Upper lobe of right lung (tissue), 1 donor: ENCODE measurements at regions not wholly inside any gene's neighbourhood (a gene's known extent, or its start where the extent isn't known, plus 50 kb on each side); places are given as distances from the start of the nearest gene placed in this dataset.
"Not testable (repeated sequence)": the region's sequence is repeated elsewhere in the genome, so short reads cannot be mapped to it uniquely, and the experiment has no call there.

Source experiments
- ATAC-seq: fragments of 200-7000 bp; cut with Tn5 transposase; one replicate; pipeline ENCODE4 v1.9.1; 2020; ENCODE audit warnings: mild to moderate bottlenecking, moderate library complexity
- DNase-seq: peaks from one replicate; pipeline ENCODE4 v3.0.0-alpha.2; 2020
- H3K27ac ChIP-seq: fragments of 200-600 bp; one replicate; pipeline ENCODE4 v1.8.0; 2022
- H3K27me3 ChIP-seq: fragments of 200-600 bp; one replicate; pipeline ENCODE4 v1.8.0; 2022; ENCODE audit warnings: mild to moderate bottlenecking
- H3K36me3 ChIP-seq: fragments of 200-600 bp; one replicate; pipeline ENCODE4 v1.8.0; 2022
- H3K4me1 ChIP-seq: fragments of 200-600 bp; one replicate; pipeline ENCODE4 v1.8.0; 2022
- H3K4me3 ChIP-seq: fragments of 200-600 bp; one replicate; pipeline ENCODE4 v1.8.0; 2022; ENCODE audit warnings: mild to moderate bottlenecking
- H3K9me3 ChIP-seq: fragments of 200-600 bp; one replicate; pipeline ENCODE4 v1.8.0; 2022
- intact Hi-C: fragments of 100-400 bp; cut with DNase I; formaldehyde crosslinking; loops from one replicate; pipeline ENCODE4 v1.11.0; 2022
- TF ChIP-seq, protein P1 (sequence below): fragments of 200-600 bp; IDR thresholded peaks from one replicate; pipeline ENCODE4 v1.8.0; 2022; ENCODE audit warnings: antibody characterized with exemption
- donor health status: DM: no; HTN: yes; CAD: no; lungs with severe emphysema.

DNA sequence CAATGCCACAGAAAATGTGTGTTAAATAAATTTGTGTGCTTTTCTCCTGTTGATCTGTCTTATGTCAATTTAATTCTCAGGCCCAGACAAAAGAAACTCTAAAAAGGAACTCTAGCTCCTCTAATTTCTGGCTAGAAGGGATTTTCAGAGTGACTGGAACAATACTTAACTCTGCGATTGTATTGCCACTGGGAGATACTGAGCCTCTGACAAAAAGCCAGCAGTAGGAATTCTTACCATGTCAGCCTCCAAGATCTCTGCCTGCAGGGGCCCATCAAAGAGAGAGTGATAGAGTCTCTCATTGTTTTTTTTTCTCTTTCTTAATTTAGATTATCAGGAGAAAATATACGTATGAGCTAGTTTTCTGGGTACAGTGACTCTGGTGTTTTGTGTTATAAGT is 1165.7 kb downstream of the BRINP3 start:
- Histone ChIP-seq H3K9me3 (no peaks in the 10 kb centered on the region), H3K4me3 (no peak overlapping the region), H3K4me1 (no peaks in the 10 kb centered on the region), H3K36me3 (no peaks in the 10 kb centered on the region), H3K27me3 (no peaks in the 10 kb centered on the region), H3K27ac (no peak overlapping the region)
- DNase-seq (no peak), ATAC-seq (no peak)
- TF ChIP-seq, protein P1, sequence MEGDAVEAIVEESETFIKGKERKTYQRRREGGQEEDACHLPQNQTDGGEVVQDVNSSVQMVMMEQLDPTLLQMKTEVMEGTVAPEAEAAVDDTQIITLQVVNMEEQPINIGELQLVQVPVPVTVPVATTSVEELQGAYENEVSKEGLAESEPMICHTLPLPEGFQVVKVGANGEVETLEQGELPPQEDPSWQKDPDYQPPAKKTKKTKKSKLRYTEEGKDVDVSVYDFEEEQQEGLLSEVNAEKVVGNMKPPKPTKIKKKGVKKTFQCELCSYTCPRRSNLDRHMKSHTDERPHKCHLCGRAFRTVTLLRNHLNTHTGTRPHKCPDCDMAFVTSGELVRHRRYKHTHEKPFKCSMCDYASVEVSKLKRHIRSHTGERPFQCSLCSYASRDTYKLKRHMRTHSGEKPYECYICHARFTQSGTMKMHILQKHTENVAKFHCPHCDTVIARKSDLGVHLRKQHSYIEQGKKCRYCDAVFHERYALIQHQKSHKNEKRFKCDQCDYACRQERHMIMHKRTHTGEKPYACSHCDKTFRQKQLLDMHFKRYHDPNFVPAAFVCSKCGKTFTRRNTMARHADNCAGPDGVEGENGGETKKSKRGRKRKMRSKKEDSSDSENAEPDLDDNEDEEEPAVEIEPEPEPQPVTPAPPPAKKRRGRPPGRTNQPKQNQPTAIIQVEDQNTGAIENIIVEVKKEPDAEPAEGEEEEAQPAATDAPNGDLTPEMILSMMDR = no peak
- intact Hi-C loops = no loop called here

DNA sequence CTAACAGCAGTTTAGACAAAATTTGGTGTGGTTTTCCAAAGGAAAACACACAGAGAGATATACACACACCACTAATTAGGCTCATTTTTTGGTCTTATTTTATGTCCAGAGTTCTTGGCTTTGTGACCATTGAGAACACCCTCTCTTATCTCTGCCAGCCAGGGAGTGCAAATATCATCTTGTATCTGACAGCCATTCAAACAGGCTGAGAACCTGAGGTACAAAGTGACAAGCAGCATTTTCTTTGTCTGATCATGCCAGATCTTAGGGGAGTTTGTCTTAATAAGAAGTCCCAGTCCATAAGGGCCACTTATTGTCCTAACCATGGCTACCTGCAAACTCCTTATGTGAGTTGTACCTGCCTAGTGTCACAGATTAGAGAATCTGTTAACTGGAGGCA is 1165.2 kb downstream of the BRINP3 start:
- intact Hi-C loops = no loop called here
- no peaks in the 10 kb centered on the region for H3K9me3 ChIP-seq
- H3K36me3 ChIP-seq = no peaks in the 10 kb centered on the region
- ATAC-seq (no peak), DNase-seq (no peak)
- no peak overlapping the region for H3K27ac ChIP-seq
- no peak overlapping the region for H3K4me3 ChIP-seq
- no peaks in the 10 kb centered on the region for H3K27me3 ChIP-seq
- H3K4me1 ChIP-seq = no peaks in the 10 kb centered on the region
- TF ChIP-seq, protein P1 = no peak

DNA sequence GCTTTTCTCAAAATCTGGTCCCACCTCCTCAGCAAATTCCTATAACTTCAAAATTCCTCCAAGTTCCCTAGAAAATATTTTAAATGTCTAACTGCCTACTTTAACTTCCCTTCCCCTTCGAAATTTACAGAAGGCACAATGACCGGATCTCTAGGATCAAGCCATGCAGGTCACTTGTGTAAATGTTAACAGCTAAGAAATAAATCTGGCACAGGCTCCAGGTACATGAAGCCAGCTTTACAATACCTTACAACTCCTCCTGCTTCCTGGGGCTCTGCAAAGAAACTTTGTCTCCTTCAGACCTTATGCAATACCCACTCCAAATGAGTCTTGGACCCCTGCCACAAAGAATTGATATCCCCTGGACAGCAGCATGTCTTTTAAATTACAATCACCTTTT is 1164.2 kb downstream of the BRINP3 start:
- DNase-seq (no peak), ATAC-seq (peak; percentile 41)
- intact Hi-C loops = no loop called here
- Histone ChIP-seq H3K4me3 (no peak overlapping the region), H3K4me1 (no peaks in the 10 kb centered on the region), H3K9me3 (no peaks in the 10 kb centered on the region), H3K27me3 (no peaks in the 10 kb centered on the region), H3K36me3 (no peaks in the 10 kb centered on the region), H3K27ac (no peak overlapping the region)
- TF ChIP-seq, protein P1 = no peak

DNA sequence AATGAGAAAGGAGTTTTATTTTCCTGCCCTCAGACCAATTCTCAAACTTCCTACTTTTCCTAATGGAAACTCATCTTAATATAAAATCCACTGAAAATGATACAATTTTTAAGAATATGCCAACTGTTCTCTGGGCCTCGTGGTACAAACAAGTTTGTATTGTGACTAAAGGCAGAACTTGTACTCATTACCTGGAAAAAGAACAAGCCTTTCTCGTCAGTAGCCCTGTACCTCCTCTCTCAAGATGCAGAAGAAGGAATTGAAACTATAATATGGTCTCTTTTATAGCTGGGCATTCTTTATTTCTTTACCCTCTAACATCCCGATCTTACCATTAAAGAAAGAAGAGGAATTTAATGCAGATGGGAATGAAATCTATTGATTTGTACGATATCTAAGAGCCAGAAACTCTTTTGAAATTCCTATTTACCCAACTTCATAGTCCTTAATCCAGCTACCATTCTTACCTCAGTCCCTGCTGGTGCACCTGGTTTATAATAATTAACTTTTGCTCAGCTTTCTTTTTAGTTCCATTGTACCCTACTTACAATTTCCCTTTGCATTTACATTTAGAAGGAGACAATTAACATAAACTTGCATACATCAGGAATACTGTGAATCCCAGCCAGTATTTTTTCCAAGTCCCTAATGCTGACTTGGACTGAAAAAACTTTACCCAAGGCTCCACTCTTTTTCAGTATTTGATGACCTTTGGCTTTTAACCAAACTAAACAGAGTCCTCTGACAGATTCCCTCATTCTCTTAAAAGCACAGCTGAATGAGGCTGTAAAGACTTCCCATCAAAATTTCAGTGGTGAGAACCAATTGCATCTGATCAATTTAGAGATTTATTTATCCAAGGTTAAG is 1162.4 kb downstream of the BRINP3 start:
- ATAC-seq = no peak
- DNase-seq = no peak
- H3K27ac ChIP-seq = no peak overlapping the region
- H3K4me1 ChIP-seq = no peaks in the 10 kb centered on the region
- no peak overlapping the region for H3K4me3 ChIP-seq
- TF ChIP-seq, protein P1 = no peak
- no peaks in the 10 kb centered on the region for H3K9me3 ChIP-seq
- intact Hi-C loops = no loop called here
- no peaks in the 10 kb centered on the region for H3K36me3 ChIP-seq
- no peaks in the 10 kb centered on the region for H3K27me3 ChIP-seq

DNA sequence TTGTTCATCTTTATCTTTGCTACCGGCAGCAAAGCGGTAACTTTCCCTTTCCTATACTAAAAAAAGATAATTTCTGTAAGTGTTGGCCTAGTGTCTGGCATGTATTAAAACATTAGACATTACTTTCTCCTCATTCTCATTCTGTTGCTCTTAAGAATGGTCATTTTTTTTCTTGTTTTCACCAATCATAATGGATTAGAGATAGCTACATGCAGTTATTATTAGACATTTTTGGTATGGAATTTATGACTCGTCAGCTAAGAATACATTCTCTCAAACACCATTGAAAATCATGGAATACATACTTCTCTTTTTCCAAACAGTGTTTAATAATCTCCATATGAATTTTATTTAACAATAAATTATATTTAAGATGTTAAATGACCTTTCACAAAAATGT is 1154.6 kb downstream of the BRINP3 start:
- H3K36me3 ChIP-seq = no peaks in the 10 kb centered on the region
- no peak overlapping the region for H3K4me3 ChIP-seq
- TF ChIP-seq, protein P1 = no peak
- no peaks in the 10 kb centered on the region for H3K27me3 ChIP-seq
- intact Hi-C loops = no loop called here
- no peaks in the 10 kb centered on the region for H3K9me3 ChIP-seq
- ATAC-seq (no peak), DNase-seq (no peak)
- no peak overlapping the region for H3K27ac ChIP-seq
- no peaks in the 10 kb centered on the region for H3K4me1 ChIP-seq

DNA sequence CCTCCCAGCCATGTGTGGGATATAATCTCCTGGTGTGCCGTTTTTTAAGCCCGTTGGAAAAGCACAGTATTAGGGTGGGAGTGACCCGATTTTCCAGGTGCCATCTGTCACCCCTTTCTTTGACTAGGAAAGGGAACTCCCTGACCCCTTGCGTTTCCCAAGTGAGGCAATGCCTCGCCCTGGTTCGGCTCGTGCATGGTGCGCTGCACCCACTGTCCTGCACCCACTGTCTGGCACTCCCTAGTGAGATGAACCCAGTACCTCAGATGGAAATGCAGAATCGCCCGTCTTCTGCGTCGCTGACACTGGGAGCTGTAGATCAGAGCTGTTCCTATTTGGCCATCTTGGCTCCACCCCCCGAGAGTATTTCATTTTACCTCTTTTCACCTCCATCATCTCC is 1146.6 kb downstream of the BRINP3 start:
- H3K27me3 ChIP-seq, H3K9me3 ChIP-seq, H3K4me3 ChIP-seq, H3K27ac ChIP-seq, H3K36me3 ChIP-seq, intact Hi-C loops, ATAC-seq, H3K4me1 ChIP-seq: not testable (repeated sequence)
- DNase-seq = peak; percentile 27
